ENCODE measurements at regions not wholly inside any gene's neighbourhood (a gene's known extent, or its start where the extent isn't known, plus 50 kb on each side); places are given as distances from the start of the nearest gene placed in this dataset.

- DNase-seq (ENCODE audit: low read depth), result no peak
- H3K4me3 ChIP-seq (ENCODE audit: low read depth, low read length), result no peak overlapping the region
- TF ChIP-seq, protein P1, sequence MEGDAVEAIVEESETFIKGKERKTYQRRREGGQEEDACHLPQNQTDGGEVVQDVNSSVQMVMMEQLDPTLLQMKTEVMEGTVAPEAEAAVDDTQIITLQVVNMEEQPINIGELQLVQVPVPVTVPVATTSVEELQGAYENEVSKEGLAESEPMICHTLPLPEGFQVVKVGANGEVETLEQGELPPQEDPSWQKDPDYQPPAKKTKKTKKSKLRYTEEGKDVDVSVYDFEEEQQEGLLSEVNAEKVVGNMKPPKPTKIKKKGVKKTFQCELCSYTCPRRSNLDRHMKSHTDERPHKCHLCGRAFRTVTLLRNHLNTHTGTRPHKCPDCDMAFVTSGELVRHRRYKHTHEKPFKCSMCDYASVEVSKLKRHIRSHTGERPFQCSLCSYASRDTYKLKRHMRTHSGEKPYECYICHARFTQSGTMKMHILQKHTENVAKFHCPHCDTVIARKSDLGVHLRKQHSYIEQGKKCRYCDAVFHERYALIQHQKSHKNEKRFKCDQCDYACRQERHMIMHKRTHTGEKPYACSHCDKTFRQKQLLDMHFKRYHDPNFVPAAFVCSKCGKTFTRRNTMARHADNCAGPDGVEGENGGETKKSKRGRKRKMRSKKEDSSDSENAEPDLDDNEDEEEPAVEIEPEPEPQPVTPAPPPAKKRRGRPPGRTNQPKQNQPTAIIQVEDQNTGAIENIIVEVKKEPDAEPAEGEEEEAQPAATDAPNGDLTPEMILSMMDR (IDR thresholded peaks at IDR 0.05; ENCODE audit: low read depth, low read length, missing control alignments), result no peak
These were observed 100.5 kb downstream of the CXCL12 start for GRCh38 chr10:44284198-44285084.

- TF ChIP-seq, protein P1 (IDR thresholded peaks at IDR 0.05; ENCODE audit: low read depth, low read length, missing control alignments), result no peak
- no peak for DNase-seq (ENCODE audit: low read depth)
- H3K4me3 ChIP-seq (ENCODE audit: low read depth, low read length), result no peak overlapping the region
These were observed 102.1 kb downstream of the CXCL12 start for GRCh38 chr10:44282626-44283300.

DNA sequence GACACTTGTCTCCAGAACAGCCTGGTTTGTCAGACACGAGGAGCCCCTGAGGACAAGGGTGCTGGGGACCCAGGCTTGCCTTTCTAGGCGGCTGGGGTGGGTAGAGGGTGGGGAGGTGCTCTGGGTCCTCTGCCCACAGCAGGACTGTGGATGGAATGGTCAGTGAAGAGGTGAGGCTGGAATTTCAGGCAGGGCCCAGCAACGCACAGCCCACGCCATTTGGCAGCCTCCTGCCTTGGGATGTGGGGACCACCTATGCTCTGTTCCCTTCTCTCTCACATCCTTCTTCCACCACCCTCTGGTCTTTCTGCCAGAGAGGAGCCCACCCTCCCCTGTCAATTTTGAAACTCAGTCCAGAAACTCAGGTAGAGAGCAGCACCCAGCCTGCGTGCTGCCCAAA is 103.2 kb downstream of the CXCL12 start:
- DNase-seq (ENCODE audit: low read depth), result no peak
- no peak overlapping the region for H3K4me3 ChIP-seq (ENCODE audit: low read depth, low read length)
- TF ChIP-seq, protein P1 (IDR thresholded peaks at IDR 0.05; ENCODE audit: low read depth, low read length, missing control alignments), result no peak

- no peak overlapping the region for H3K4me3 ChIP-seq (ENCODE audit: low read depth, low read length)
- TF ChIP-seq, protein P1 (IDR thresholded peaks at IDR 0.05; ENCODE audit: low read depth, low read length, missing control alignments), result no peak
- DNase-seq (ENCODE audit: low read depth), result no peak
These were observed 103.7 kb downstream of the CXCL12 start for GRCh38 chr10:44281089-44281613.

DNA sequence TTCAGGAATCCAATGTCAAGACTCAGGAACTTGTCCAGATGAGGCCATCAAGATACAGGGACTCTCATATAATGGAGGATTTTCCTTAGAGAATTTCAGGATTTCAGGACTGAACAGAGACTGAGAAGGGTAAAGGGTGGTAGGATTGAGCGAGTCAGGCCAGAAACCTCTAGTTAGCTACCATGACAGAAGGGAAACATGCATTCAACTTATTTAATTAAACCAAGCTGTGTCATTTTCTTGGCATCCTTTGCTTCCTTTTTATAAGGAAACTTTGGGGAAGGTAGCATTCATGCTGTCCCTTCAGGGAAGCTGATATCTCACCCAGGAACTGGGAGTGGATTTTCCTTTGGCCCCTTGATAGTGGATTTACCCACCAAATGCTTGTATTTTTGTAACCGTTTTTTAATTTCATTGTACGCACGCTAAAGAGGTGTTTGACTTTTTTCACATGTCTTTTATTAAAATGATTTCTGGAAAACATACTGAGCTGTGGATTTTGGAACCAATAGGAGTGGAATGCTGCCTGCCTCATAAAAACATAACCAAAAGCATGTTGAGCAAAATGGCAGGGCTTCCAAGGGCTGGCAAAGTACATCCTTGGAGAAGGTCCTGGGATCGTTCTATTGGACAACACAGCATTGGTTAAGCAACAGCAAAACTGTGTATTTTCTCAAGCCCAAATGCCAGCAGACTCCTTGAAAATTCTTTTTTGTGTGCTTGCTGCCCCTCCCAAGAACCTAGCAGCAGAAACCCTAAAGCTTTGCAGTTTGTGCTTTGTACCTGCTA is 104.5 kb downstream of the CXCL12 start:
- no peak overlapping the region for H3K4me3 ChIP-seq (ENCODE audit: low read depth, low read length)
- DNase-seq (ENCODE audit: low read depth), result no peak
- TF ChIP-seq, protein P1 (IDR thresholded peaks at IDR 0.05; ENCODE audit: low read depth, low read length, missing control alignments), result no peak

DNA sequence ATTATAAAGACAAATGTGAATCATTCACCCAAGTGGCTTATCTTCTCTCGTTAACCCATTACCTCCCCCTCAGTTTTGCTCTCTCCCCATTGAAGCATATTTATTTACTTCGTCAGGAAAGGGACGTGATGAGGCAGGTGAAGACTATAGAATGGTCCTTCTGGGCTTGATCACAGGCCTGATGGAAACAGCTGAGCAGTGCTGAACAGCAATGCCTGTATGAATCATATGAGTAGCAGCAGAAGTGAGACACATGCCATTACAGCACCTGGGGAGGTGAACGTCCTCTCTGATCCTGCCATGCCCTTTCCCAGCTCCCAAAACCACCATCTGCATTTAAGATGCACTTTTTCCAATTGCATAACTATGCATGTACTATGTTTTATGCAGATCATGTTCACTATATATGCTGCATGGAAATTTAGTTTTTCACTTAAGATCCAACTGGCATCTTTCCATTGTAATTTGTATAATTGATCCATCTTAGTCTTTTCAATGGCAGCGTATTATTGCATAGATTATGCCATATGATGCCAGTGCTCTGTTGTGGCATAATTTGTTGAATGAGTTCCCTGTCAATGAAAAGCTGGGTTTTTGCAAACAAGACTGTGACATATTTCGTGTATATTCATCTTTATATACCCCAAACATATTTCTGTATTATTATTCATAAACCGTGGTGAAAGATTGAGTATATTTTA is 105.3 kb downstream of the CXCL12 start:
- TF ChIP-seq, protein P1 (IDR thresholded peaks at IDR 0.05; ENCODE audit: low read depth, low read length, missing control alignments), result no peak
- no peak overlapping the region for H3K4me3 ChIP-seq (ENCODE audit: low read depth, low read length)
- DNase-seq (ENCODE audit: low read depth), result no peak

Measured in GM12864 (cell line).